Heart left ventricle (tissue), 16 donors: ENCODE measurements at regions not wholly inside any gene's neighbourhood (a gene's known extent, or its start where the extent isn't known, plus 50 kb on each side); places are given as distances from the start of the nearest gene placed in this dataset.

ENCODE experiments used
- ATAC-seq, 4 donors: fragments of 200-7000 bp; cut with Tn5 transposase; one replicate each; pipeline ENCODE4 v1.9.1; 2020 to 2022; ENCODE audit warnings: moderate library complexity in 4 of 4, mild to moderate bottlenecking in 3 of 4, moderate number of reproducible peaks in 1 of 4
- DNase-seq, 5 donors: peaks; one replicate each; pipeline ENCODE4 v3.0.0-alpha.2; 2020
- H3K27ac ChIP-seq, 12 donors: fragments of 200-600 bp; sonication (generic) in 4 of 12; one replicate each; pipeline versions ENCODE4 v1.5.0 to v1.8.0; 2016 to 2022; ENCODE audit warnings: mild to moderate bottlenecking in 2 of 12
- H3K27me3 ChIP-seq, 9 donors: fragments of 200-600 bp; sonication (generic) in 2 of 9; one replicate each; pipeline versions ENCODE4 v1.5.1 to v1.8.0; 2016 to 2022; ENCODE audit warnings: mild to moderate bottlenecking in 3 of 9
- H3K36me3 ChIP-seq, 9 donors: fragments of 200-600 bp; sonication (generic) in 2 of 9; one replicate each; pipeline versions ENCODE4 v1.5.0 to v1.8.0; 2018 to 2022; ENCODE audit warnings: mild to moderate bottlenecking in 2 of 9
- H3K4me1 ChIP-seq, 12 donors: fragments of 200-600 bp; sonication (generic) in 4 of 12; one replicate each; pipeline versions ENCODE4 v1.5.0 to v1.8.0; 2016 to 2022; ENCODE audit warnings: mild to moderate bottlenecking in 3 of 12
- H3K4me3 ChIP-seq, 12 donors: fragments of 200-600 bp; sonication (generic) in 4 of 12; one replicate each; pipeline versions ENCODE4 v1.5.0 to v1.8.0; 2017 to 2022; ENCODE audit warnings: mild to moderate bottlenecking in 9 of 12, moderate library complexity in 4 of 12
- H3K9me3 ChIP-seq, 12 donors: fragments of 200-600 bp; sonication (generic) in 4 of 12; one replicate each; pipeline versions ENCODE4 v1.5.0 to v1.8.0; 2016 to 2022; ENCODE audit warnings: mild to moderate bottlenecking in 1 of 12
- CTCF ChIP-seq, 12 donors: fragments of 200-600 bp; sonication (generic) in 4 of 12; IDR thresholded peaks; one replicate each; pipeline versions ENCODE4 v1.5.0 to v1.8.0; 2018 to 2022; ENCODE audit warnings: antibody characterized with exemption in 12 of 12, mild to moderate bottlenecking in 5 of 12
- POLR2A ChIP-seq, 2 donors: fragments of 450-650 bp; IDR thresholded peaks; one replicate each; pipeline ENCODE4 v1.6.1; 2017; ENCODE audit warnings: antibody characterized with exemption in 2 of 2, mild to moderate bottlenecking in 2 of 2, moderate library complexity in 2 of 2
- WGBS, 4 donors: extraction: QIAGEN DNeasy Blood & Tissue Kit in 2 of 4; methylation state at CpG; one replicate each; pipeline versions ENCODE4 v1.1.5 to v1.1.7; 2013 to 2018; 5-methylcytosine and 5-hydroxymethylcytosine counted together
- intact Hi-C, 10 donors: fragments of 100-400 bp; cut with DNase I; formaldehyde crosslinking; loops; one replicate each; pipeline versions ENCODE4 v1.11.1 to v1.14.2; 2022
- donor health status: ischemic (EF 13 %, LVEDD 7.1; RV severe dilation, severe dysfunction).
- donor health status: healthy with polysubstance abuse.
- donor health status: DM: no; HTN: yes; CAD: no.
- donor health status: DM: no; HTN: no; CAD: no.
- donor health status: ischemic (EF 25% LVEDD 6.9; RV normal size, moderate dysfunction).
- donor health status: ischemic (EF 25% LVEDD 5.7; RV mildly dilated, moderate dysfunction).
- donor health status: healthy.
- donor health status: DM: yes; HTN: yes; CAD: no.
- donor health status: ischemic (EF 35%, LVEDD 5.7; RV mildly dilated, moderate dysfunction).
- donor health status: nonischemic (EF 11% LVEDD 7.7; RV severe dilation, severe dysfunction).
- donor health status: DM: yes; HTN: yes; CAD: no.
- donor health status: PGD.
- donor health status: ischemic (EF 29% LVEDD 5.4; RV normal size, mild dysfunction).
- donor health status: nonischemic (EF 23%, LVEDD 6.1; RV moderate dilation, normal function).

GRCh38 chr18:25423760-25424159, 71.8 kb upstream of the ZNF521 start:
- peaks cover 0 to 9% (median 0%) of the 10 kb centered on the region in 12 donors for H3K9me3 ChIP-seq
- TF ChIP-seq POLR2A (IDR thresholded peaks at IDR 0.05) (no peak), CTCF (IDR thresholded peaks at IDR 0.05) (no peak)
- no peak for ATAC-seq
- no peaks in the 10 kb centered on the region for H3K27me3 ChIP-seq
- H3K27ac ChIP-seq: no peak overlapping the region
- DNase-seq: no peak
- H3K4me1 ChIP-seq: peaks cover 0 to 7% (median 0%) of the 10 kb centered on the region in 12 donors
- no peak overlapping the region for H3K4me3 ChIP-seq
- 42 to 92% (median 57%) methylated on average over 2 of the region's 2 CpGs for WGBS, 4 donors
- no peaks in the 10 kb centered on the region for H3K36me3 ChIP-seq
- intact Hi-C loops: no loop called here

GRCh38 chr18:25423267-25423666, 71.3 kb upstream of the ZNF521 start:
- H3K36me3 ChIP-seq: no peaks in the 10 kb centered on the region
- ATAC-seq (no peak), DNase-seq (no peak)
- H3K27ac ChIP-seq: no peak overlapping the region
- H3K4me1 ChIP-seq: peaks cover 0 to 7% (median 0%) of the 10 kb centered on the region in 12 donors
- WGBS, 4 donors: 65 to 87% (median 74%) methylated on average over 2 of the region's 2 CpGs
- no peak overlapping the region for H3K4me3 ChIP-seq
- intact Hi-C loops: no loop called here
- peaks cover 0 to 9% (median 0%) of the 10 kb centered on the region in 12 donors for H3K9me3 ChIP-seq
- no peaks in the 10 kb centered on the region for H3K27me3 ChIP-seq
- TF ChIP-seq CTCF (IDR thresholded peaks at IDR 0.05): no peak
- TF ChIP-seq POLR2A (IDR thresholded peaks at IDR 0.05): no peak

- Histone ChIP-seq H3K27me3 (no peaks in the 10 kb centered on the region), H3K36me3 (no peaks in the 10 kb centered on the region), H3K27ac (no peak overlapping the region), H3K9me3 (peaks cover 0 to 5% (median 0%) of the 10 kb centered on the region in 12 donors), H3K4me3 (no peak overlapping the region), H3K4me1 (peaks cover 0 to 7% (median 0%) of the 10 kb centered on the region in 12 donors)
- ATAC-seq (no peak), DNase-seq (no peak)
- intact Hi-C loops: no loop called here
- 65 to 85% (median 78%) methylated on average over 1 of the region's 1 CpG for WGBS, 4 donors
- TF ChIP-seq CTCF (IDR thresholded peaks at IDR 0.05): no peak
- TF ChIP-seq POLR2A (IDR thresholded peaks at IDR 0.05): no peak
Measured at GRCh38 chr18:25422230-25422629, 70.3 kb upstream of the ZNF521 start.

GRCh38 chr18:25420077-25420825, 68.3 kb upstream of the ZNF521 start:
- DNase-seq (no peak), ATAC-seq (no peak)
- Histone ChIP-seq H3K36me3 (no peaks in the 10 kb centered on the region), H3K27ac (no peak overlapping the region), H3K4me1 (peaks cover 0 to 7% (median 0%) of the 10 kb centered on the region in 12 donors), H3K4me3 (no peak overlapping the region), H3K27me3 (no peaks in the 10 kb centered on the region), H3K9me3 (no peaks in the 10 kb centered on the region)
- intact Hi-C loops: no loop called here
- 30 to 41% (median 35%) methylated on average over 13 of the region's 13 CpGs for WGBS, 4 donors
- TF ChIP-seq CTCF (IDR thresholded peaks at IDR 0.05): no peak
- no peak for TF ChIP-seq POLR2A (IDR thresholded peaks at IDR 0.05)
